ENCODE measurements at regions not wholly inside any gene's neighbourhood (a gene's known extent, or its start where the extent isn't known, plus 50 kb on each side); places are given as distances from the start of the nearest gene placed in this dataset.
"Not testable (repeated sequence)": the region's sequence is repeated elsewhere in the genome, so short reads cannot be mapped to it uniquely, and the experiment has no call there.

- DNase-seq (ENCODE audit: extremely low spot score): no peak
- CTCF ChIA-PET: no interaction called here
- TF ChIP-seq CTCF (IDR thresholded peaks at IDR 0.05; ENCODE audit: control extremely low read depth, extremely low read depth, low read depth, missing control alignments): no peak
- POLR2A ChIA-PET: no interaction called here
These were observed 233.4 kb downstream of the CD109 start for GRCh38 chr6:73929405-73929804.

GRCh38 chr6:73927421-73927820 lies 231.4 kb downstream of the CD109 start:
- no peak for TF ChIP-seq CTCF (IDR thresholded peaks at IDR 0.05; ENCODE audit: control extremely low read depth, extremely low read depth, low read depth, missing control alignments)
- POLR2A ChIA-PET: no interaction called here
- CTCF ChIA-PET: no interaction called here
- no peak for DNase-seq (ENCODE audit: extremely low spot score)

GRCh38 chr6:73925703-73926102 lies 229.7 kb downstream of the CD109 start:
- CTCF ChIA-PET; POLR2A ChIA-PET; DNase-seq (ENCODE audit: extremely low spot score): not testable (repeated sequence)

GRCh38 chr6:73923905-73924485 lies 228.0 kb downstream of the CD109 start:
- no peak for DNase-seq (ENCODE audit: extremely low spot score)
- CTCF ChIA-PET: no interaction called here
- TF ChIP-seq CTCF (IDR thresholded peaks at IDR 0.05; ENCODE audit: control extremely low read depth, extremely low read depth, low read depth, missing control alignments): no peak
- POLR2A ChIA-PET: no interaction called here

GRCh38 chr6:73903155-73903554 lies 207.2 kb downstream of the CD109 start:
- POLR2A ChIA-PET: no interaction called here
- CTCF ChIA-PET: no interaction called here
- TF ChIP-seq CTCF (IDR thresholded peaks at IDR 0.05; ENCODE audit: control extremely low read depth, extremely low read depth, low read depth, missing control alignments): no peak
- no peak for DNase-seq (ENCODE audit: extremely low spot score)

GRCh38 chr6:73901986-73902385 lies 206.0 kb downstream of the CD109 start:
- TF ChIP-seq CTCF (IDR thresholded peaks at IDR 0.05; ENCODE audit: control extremely low read depth, extremely low read depth, low read depth, missing control alignments): no peak
- POLR2A ChIA-PET: no interaction called here
- DNase-seq (ENCODE audit: extremely low spot score): no peak
- CTCF ChIA-PET: no interaction called here

GRCh38 chr6:73901311-73901710 lies 205.3 kb downstream of the CD109 start:
- POLR2A ChIA-PET: no interaction called here
- no peak for TF ChIP-seq CTCF (IDR thresholded peaks at IDR 0.05; ENCODE audit: control extremely low read depth, extremely low read depth, low read depth, missing control alignments)
- no peak for DNase-seq (ENCODE audit: extremely low spot score)
- CTCF ChIA-PET: no interaction called here

Measured in GM10248 (cell line).